ENCODE measurements at regions not wholly inside any gene's neighbourhood (a gene's known extent, or its start where the extent isn't known, plus 50 kb on each side); places are given as distances from the start of the nearest gene placed in this dataset.

GRCh38 chr10:105468759-105469158, 827.7 kb downstream of the SORCS3 start:
- no peak for TF ChIP-seq FOXM1 (IDR thresholded peaks at IDR 0.05; ENCODE audit: borderline replicate concordance)
- TF ChIP-seq SP1 (IDR thresholded peaks at IDR 0.05), result no peak
- TF ChIP-seq SUZ12 (IDR thresholded peaks at IDR 0.05), result no peak
- TF ChIP-seq TARDBP (IDR thresholded peaks at IDR 0.05), result no peak
- no peak for TF ChIP-seq ELF4 (IDR thresholded peaks at IDR 0.05)
- TF ChIP-seq FOXK2 (IDR thresholded peaks at IDR 0.05), result no peak
- no peak for TF ChIP-seq FOXA1 (IDR thresholded peaks at IDR 0.05)
- TF ChIP-seq BHLHE40 (IDR thresholded peaks at IDR 0.05; ENCODE audit: borderline replicate concordance), result no peak
- TF ChIP-seq NFRKB (IDR thresholded peaks at IDR 0.05), result no peak
- TF ChIP-seq ZNF384 (IDR thresholded peaks at IDR 0.05), result no peak
- no peak for TF ChIP-seq PKNOX1 (IDR thresholded peaks at IDR 0.05)
- TF ChIP-seq CTBP1 (IDR thresholded peaks at IDR 0.05; ENCODE audit: borderline replicate concordance), result no peak
- no peak for TF ChIP-seq HDGF (IDR thresholded peaks at IDR 0.05; ENCODE audit: borderline replicate concordance)
- no peak for TF ChIP-seq L3MBTL2 (conservative IDR thresholded peaks at IDR 0.05)

Data from HEK293T (cell line).